GM12892 (cell line): ENCODE measurements at regions not wholly inside any gene's neighbourhood (a gene's known extent, or its start where the extent isn't known, plus 50 kb on each side); places are given as distances from the start of the nearest gene placed in this dataset.
"Not testable (repeated sequence)": the region's sequence is repeated elsewhere in the genome, so short reads cannot be mapped to it uniquely, and the experiment has no call there.

Experiments
- DNase-seq: peaks from one replicate; pipeline ENCODE4 v3.0.0; 2011; ENCODE audit not compliant: insufficient read length
- FAIRE-seq: peaks from 2 replicates; lab custom pipeline; 2011; peaks lifted over from hg19 to GRCh38; lab: Jason Lieb, UNC
- POLR2A ChIP-seq: IDR thresholded peaks from 2 replicates; pipeline ENCODE4 v1.6.1; 2011; ENCODE audit warnings: low read depth, low read length, control low read depth
- POLR2AphosphoS5 ChIP-seq: IDR thresholded peaks from 2 replicates; pipeline ENCODE4 v1.6.1; 2011; ENCODE audit warnings: low read depth, low read length, control low read depth
- TAF1 ChIP-seq: IDR thresholded peaks from 2 replicates; pipeline ENCODE4 v1.6.1; 2011; ENCODE audit warnings: low read depth, mild to moderate bottlenecking, control low read depth, low read length, borderline replicate concordance

DNA sequence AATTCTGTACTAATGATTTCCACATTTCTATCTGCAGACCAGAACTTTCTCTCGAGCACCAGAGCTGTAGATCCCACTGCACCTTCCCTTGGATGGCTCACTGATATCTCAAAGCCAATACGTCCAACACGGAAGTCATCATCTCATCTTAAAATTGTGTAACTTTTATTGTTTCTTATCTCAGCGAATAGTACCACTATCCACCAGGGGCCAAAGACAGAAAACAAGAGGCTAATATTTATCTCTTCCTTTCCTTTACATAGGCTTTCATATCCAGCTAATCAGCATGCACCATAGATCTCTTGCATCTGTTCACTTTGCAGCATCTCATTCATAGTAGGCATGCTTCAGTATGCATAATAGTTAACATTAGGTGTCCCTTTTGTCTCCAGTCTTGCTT is 303.6 kb downstream of the PTPRC start:
- DNase-seq, result no peak
- FAIRE-seq, result no peak
- TF ChIP-seq POLR2A, result no peak
- TF ChIP-seq TAF1, result no peak
- no peak for TF ChIP-seq POLR2AphosphoS5

DNA sequence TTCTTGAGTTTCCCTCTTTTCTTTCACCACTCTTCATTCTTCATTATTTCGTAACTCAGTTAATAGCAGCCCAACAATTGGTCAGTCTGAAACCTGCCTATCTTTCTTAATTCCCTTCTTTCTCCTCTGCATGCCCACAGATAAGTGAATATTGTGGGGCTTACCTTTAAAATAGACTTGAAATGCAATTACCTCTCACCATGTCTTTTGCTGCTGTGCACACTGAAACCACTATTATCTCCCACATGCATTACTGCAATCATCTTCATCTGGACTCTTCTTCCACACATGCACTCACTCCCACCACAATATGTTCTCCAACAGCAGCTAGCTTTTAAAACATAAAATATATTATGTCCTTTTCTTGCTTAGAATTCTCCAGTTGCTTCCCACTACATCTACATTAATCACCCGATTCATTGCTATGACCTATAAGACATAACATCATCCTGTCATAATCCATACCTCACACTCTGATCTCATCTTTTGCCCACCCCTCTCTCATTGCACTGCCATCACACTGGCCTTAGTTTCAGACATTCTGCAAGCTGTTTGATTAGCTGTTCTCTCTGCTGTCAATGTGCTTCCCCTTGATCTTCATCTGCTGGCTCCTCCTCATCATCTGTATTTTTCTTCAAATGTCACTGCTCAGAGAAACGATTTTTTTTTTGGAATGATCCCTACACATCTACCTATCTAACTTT is 304.8 kb downstream of the PTPRC start:
- FAIRE-seq (no peak), DNase-seq (no peak)
- no peak for TF ChIP-seq POLR2AphosphoS5
- no peak for TF ChIP-seq POLR2A

- DNase-seq (no peak), FAIRE-seq (no peak)
- TF ChIP-seq TAF1 (no peak), POLR2AphosphoS5 (no peak), POLR2A (no peak)
These were observed 308.6 kb downstream of the PTPRC start for GRCh38 chr1:198947456-198947855.

DNA sequence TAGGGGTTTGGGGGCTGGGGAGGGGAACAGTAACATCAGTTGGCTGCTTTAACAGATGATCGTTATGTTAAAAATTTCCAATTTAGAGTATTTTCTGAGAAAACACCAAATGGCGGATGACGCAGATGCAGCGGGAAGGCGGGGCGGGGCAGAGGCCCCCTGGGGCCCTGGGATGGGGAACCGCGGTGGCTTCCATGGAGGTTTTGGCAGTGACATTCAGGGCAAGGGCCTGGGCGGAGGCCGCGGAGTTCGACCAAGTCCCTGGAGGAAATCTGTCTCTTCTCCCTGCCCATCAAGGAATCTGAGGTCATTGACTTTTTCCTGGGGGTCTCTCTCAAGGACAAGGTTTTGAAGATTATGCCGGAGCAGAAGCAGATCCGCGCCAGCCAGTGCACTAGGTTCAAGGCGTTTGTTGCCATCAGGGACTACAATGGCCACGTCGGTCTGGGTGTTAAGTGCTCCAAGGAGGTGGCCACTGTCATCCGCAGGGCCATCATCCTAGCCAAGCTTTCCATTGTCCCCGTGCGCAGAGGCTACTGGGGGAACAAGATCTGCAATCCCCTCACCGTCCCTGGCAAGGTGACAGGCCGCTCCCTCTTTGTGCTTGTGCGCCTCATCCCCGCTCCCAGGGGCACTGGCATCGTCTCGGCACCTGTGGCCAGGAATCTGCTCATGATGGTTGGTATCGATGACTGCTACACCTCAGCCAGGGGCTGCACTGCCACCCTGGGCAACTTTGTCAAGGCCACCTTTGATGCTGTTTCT is 310.2 kb downstream of the PTPRC start:
- FAIRE-seq (no peak), DNase-seq (no peak)
- no peak for TF ChIP-seq TAF1
- no peak for TF ChIP-seq POLR2A
- TF ChIP-seq POLR2AphosphoS5, result no peak

DNA sequence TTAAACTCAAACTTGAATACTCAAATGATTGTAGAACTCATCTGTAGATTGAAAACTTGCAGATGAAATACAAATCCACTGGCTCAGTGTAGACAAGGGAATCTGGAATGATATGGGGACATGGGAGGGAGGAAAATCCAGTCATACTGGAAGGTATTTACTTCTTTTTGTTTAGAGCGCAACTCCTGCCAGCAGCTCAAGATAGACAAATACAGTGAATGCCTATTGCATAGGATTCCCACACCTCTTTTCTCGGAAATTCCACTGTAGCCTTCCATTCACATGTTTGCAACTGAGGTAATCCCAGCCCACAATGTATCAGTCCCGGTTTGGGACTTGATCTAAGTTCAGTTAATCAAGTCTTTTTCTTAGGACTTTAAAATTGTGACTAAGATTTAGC is 311.2 kb downstream of the PTPRC start:
- DNase-seq, result no peak
- TF ChIP-seq TAF1, result no peak
- TF ChIP-seq POLR2A, result no peak
- no peak for TF ChIP-seq POLR2AphosphoS5
- no peak for FAIRE-seq

- TF ChIP-seq TAF1, result no peak
- no peak for TF ChIP-seq POLR2A
- TF ChIP-seq POLR2AphosphoS5, result no peak
- no peak for FAIRE-seq
- DNase-seq, result no peak
These were observed 316.2 kb downstream of the PTPRC start for GRCh38 chr1:198955085-198955484.

DNA sequence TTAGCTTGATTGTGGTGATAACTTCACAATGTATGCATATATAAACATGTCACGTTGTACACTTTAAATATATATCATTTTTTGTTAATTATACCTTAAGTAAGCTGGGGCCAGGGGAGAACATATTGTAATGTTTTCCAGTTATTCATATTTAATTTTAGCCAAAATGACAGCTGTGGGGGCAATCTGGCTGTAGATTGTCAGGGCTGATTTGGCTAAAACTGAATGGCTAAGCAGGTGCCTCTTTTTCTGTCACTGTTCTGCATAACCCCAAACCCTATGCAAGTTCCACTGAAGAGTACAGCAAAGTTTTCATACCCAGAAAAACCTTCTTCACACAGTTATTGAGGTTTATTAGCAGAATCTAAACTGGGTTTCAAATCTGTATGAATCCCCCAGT is 318.2 kb downstream of the PTPRC start:
- TF ChIP-seq POLR2A (no peak), TAF1 (no peak), POLR2AphosphoS5 (no peak)
- FAIRE-seq (no peak), DNase-seq (no peak)

DNA sequence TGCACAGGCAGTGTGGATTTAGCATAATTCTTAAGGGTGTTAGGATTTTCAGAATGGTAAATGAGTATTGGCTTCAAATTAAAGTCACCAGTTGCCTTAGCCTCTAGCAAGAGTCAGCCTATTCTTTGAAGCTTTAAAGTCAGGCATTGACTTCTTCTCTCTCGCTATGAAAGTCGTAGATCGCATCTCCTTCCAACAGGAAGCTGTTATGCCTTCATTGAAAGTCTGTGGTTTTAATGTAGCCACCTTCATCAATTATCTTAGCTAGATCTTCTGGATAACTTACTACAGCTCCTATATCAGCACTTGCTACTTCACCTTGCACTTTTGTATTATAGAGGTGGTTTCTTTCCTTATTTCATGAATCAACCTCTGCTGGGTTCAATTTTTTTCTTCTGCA is 320.2 kb downstream of the PTPRC start:
- TF ChIP-seq POLR2A, result no peak
- no peak for TF ChIP-seq POLR2AphosphoS5
- no peak for TF ChIP-seq TAF1
- no peak for DNase-seq
- FAIRE-seq, result no peak

DNA sequence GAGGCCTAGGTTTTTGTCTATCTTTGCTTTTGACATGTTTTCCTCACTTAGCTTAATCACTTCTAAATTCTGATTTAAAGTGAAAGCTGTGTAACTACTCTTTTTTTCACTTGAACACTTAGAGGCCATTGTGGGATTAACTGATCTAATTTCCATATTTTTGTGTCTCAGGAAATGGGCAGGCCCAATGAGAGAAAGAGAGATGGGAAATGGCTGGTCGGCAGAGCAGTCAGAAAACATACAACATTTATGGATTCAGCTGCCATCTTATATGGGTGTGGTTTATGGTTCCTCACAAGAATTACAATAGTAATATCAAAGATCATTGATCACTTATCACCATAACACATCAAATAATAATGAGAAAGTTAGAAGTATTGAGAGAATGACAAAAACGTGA is 320.8 kb downstream of the PTPRC start:
- DNase-seq, result no peak
- FAIRE-seq, result no peak
- no peak for TF ChIP-seq POLR2AphosphoS5
- TF ChIP-seq TAF1, result no peak
- no peak for TF ChIP-seq POLR2A

DNA sequence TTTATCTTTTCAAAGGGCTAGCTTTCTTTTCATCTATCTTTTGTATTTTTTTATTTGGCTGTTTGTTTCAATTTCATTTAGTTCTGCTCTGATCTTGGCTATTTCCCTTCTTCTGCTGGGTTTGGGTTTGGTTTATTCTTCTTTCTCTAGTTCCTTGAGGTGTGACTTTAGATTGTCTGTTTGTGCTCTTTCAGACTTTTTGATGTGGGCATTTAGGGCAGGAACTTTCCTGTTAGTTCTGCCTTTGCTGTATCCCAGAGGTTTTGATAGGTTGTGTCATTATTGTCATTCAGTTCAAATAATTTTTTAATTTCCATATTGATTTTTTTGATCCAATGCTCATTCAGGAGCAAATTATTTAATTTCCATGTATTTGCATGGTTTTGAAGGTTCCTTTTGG is 325.0 kb downstream of the PTPRC start:
- not testable (repeated sequence) for FAIRE-seq, DNase-seq

GRCh38 chr1:198966519-198966918 is 327.7 kb downstream of the PTPRC start:
- TF ChIP-seq POLR2AphosphoS5 (no peak), POLR2A (no peak), TAF1 (no peak)
- FAIRE-seq (no peak), DNase-seq (no peak)

GRCh38 chr1:198967566-198967965 is 328.7 kb downstream of the PTPRC start:
- TF ChIP-seq POLR2AphosphoS5, result no peak
- TF ChIP-seq POLR2A, result no peak
- TF ChIP-seq TAF1, result no peak
- DNase-seq (no peak), FAIRE-seq (no peak)

- DNase-seq, result no peak
- TF ChIP-seq TAF1 (no peak), POLR2A (no peak), POLR2AphosphoS5 (no peak)
- FAIRE-seq, result no peak
These were observed 330.0 kb downstream of the PTPRC start for GRCh38 chr1:198968866-198969265.
